H9 (cell line): ENCODE measurements at regions not wholly inside any gene's neighbourhood (a gene's known extent, or its start where the extent isn't known, plus 50 kb on each side); places are given as distances from the start of the nearest gene placed in this dataset.

Experiments
- DNase-seq: peaks from one replicate; pipeline ENCODE4 v3.0.0-alpha.2; 2017
- H2AFZ ChIP-seq: one replicate; pipeline ENCODE4 v1.6.1; 2013; ENCODE audit warnings: mild to moderate bottlenecking, low read length, control low read depth, moderate library complexity
- H2AK5ac ChIP-seq: 2 replicates; pipeline ENCODE4 v1.6.1; 2013; ENCODE audit warnings: low read length, control low read depth, mixed read lengths; ENCODE audit not compliant: insufficient read length
- H2BK120ac ChIP-seq: one replicate; pipeline ENCODE4 v1.6.1; 2013; ENCODE audit warnings: low read depth, mild to moderate bottlenecking, low read length, control low read depth, inconsistent platforms; ENCODE audit not compliant: poor library complexity, severe bottlenecking
- H2BK12ac ChIP-seq: 2 replicates; pipeline ENCODE4 v1.6.1; 2013; ENCODE audit warnings: low read length, control low read depth, mixed read lengths, low read depth; ENCODE audit not compliant: insufficient read length
- H2BK15ac ChIP-seq: 2 replicates; pipeline ENCODE4 v1.6.1; 2013; ENCODE audit warnings: low read depth, low read length, control low read depth
- H2BK20ac ChIP-seq: one replicate; pipeline ENCODE4 v1.6.1; 2013; ENCODE audit warnings: low read depth, mild to moderate bottlenecking, low read length, control low read depth, inconsistent platforms; ENCODE audit not compliant: poor library complexity, severe bottlenecking
- H2BK5ac ChIP-seq: 2 replicates; pipeline ENCODE4 v1.6.1; 2013; ENCODE audit warnings: low read length, control low read depth, mixed read lengths; ENCODE audit not compliant: insufficient read length
- H3K14ac ChIP-seq: 2 replicates; pipeline ENCODE4 v1.6.1; 2013; ENCODE audit warnings: low read length, control low read depth; ENCODE audit not compliant: insufficient read depth
- H3K18ac ChIP-seq: 2 replicates; pipeline ENCODE4 v1.6.1; 2013; ENCODE audit warnings: low read depth, mild to moderate bottlenecking, mixed read lengths, low read length, control low read depth; ENCODE audit not compliant: insufficient read length
- H3K23ac ChIP-seq: 2 replicates; pipeline ENCODE4 v1.6.1; 2013; ENCODE audit warnings: low read length, control low read depth, mixed read lengths, low read depth; ENCODE audit not compliant: insufficient read length
- H3K23me2 ChIP-seq: 2 replicates; pipeline ENCODE4 v1.6.1; 2013; ENCODE audit warnings: low read depth, mild to moderate bottlenecking, mixed read lengths, low read length, control low read depth; ENCODE audit not compliant: insufficient read length, poor library complexity, severe bottlenecking
- H3K27ac ChIP-seq: 2 replicates; pipeline ENCODE4 v1.5.1; 2013; ENCODE audit warnings: low read length, control low read depth, mixed read lengths, low read depth; ENCODE audit not compliant: insufficient read length
- H3K27me3 ChIP-seq: 2 replicates; pipeline ENCODE4 v1.6.1; 2013; ENCODE audit warnings: low read length, control low read depth, inconsistent platforms; ENCODE audit not compliant: insufficient read depth
- H3K4ac ChIP-seq: 2 replicates; pipeline ENCODE4 v1.6.1; 2013; ENCODE audit warnings: low read depth, mild to moderate bottlenecking, control low read depth, inconsistent platforms, low read length, moderate library complexity
- H3K4me1 ChIP-seq: 2 replicates; pipeline ENCODE4 v1.6.1; 2013; ENCODE audit warnings: low read length, control low read depth, inconsistent platforms; ENCODE audit not compliant: insufficient read depth
- H3K4me2 ChIP-seq: 2 replicates; pipeline ENCODE4 v1.6.1; 2013; ENCODE audit warnings: low read length, control low read depth, mixed read lengths; ENCODE audit not compliant: insufficient read length, insufficient read depth
- H3K56ac ChIP-seq: 2 replicates; pipeline ENCODE4 v1.6.1; 2013; ENCODE audit warnings: low read depth, mild to moderate bottlenecking, mixed read lengths, low read length, control low read depth; ENCODE audit not compliant: insufficient read length
- H3K79me1 ChIP-seq: 2 replicates; pipeline ENCODE4 v1.6.1; 2013; ENCODE audit warnings: low read depth, mild to moderate bottlenecking, moderate library complexity, low read length, control low read depth, inconsistent platforms; ENCODE audit not compliant: insufficient read depth, poor library complexity, severe bottlenecking
- H3K79me2 ChIP-seq: 2 replicates; pipeline ENCODE4 v1.6.1; 2013; ENCODE audit warnings: low read length, control low read depth, inconsistent platforms; ENCODE audit not compliant: insufficient read depth
- H3K9ac ChIP-seq: 2 replicates; pipeline ENCODE4 v1.6.1; 2013; ENCODE audit warnings: low read length, control low read depth, mixed read lengths; ENCODE audit not compliant: insufficient read length; ENCODE audit errors: extremely low read depth
- H3K9me3 ChIP-seq: one replicate; pipeline ENCODE4 v1.6.1; 2013; ENCODE audit warnings: low read depth, low read length, inconsistent platforms; ENCODE audit not compliant: control insufficient read depth
- H3T11ph ChIP-seq: one replicate; pipeline ENCODE4 v1.6.1; 2013; ENCODE audit warnings: mild to moderate bottlenecking, low read length, control low read depth, inconsistent platforms
- H4K20me1 ChIP-seq: one replicate; pipeline ENCODE4 v1.6.1; 2013; ENCODE audit not compliant: control insufficient read depth, insufficient read length, insufficient read depth
- H4K5ac ChIP-seq: 2 replicates; pipeline ENCODE4 v1.6.1; 2013; ENCODE audit warnings: low read depth, mild to moderate bottlenecking, mixed read lengths, low read length, control low read depth; ENCODE audit not compliant: insufficient read length
- H4K8ac ChIP-seq: replicated peaks from 2 replicates; pipeline ENCODE4 v1.6.1; 2013; ENCODE audit warnings: low read length, control low read depth, mixed read lengths, low read depth; ENCODE audit not compliant: insufficient read length
- H4K91ac ChIP-seq: 2 replicates; pipeline ENCODE4 v1.6.1; 2013; ENCODE audit warnings: low read depth, mild to moderate bottlenecking, moderate library complexity, mixed read lengths, low read length, control low read depth; ENCODE audit not compliant: insufficient read length
- H3K27ac Mint-ChIP-seq, 3 experiments: 2 replicates in 2 of 3; 3 replicates in 1 of 3; pipeline ENCODE4 v1.8.0; 2020 to 2021; ENCODE audit warnings: mixed read lengths in 3 of 3, mild to moderate bottlenecking in 1 of 3, moderate library complexity in 1 of 3
- H3K27me3 Mint-ChIP-seq: 2 replicates; pipeline ENCODE4 v1.8.0; 2021; ENCODE audit warnings: low read depth, mild to moderate bottlenecking, moderate library complexity, mixed read lengths
- H3K36me3 Mint-ChIP-seq, 3 experiments: 2 replicates in 2 of 3; 3 replicates in 1 of 3; pipeline ENCODE4 v1.8.0; 2020 to 2021; ENCODE audit warnings: low read depth in 3 of 3, mixed read lengths in 3 of 3; ENCODE audit not compliant: insufficient read depth in 1 of 3
- H3K4me1 Mint-ChIP-seq, 2 experiments: 2 replicates each; pipeline ENCODE4 v1.8.0; 2020; ENCODE audit warnings: mixed read lengths in 2 of 2
- H3K4me3 Mint-ChIP-seq, 2 experiments: 2 replicates in 1 of 2; 3 replicates in 1 of 2; pipeline ENCODE4 v1.8.0; 2020 to 2021; ENCODE audit warnings: mild to moderate bottlenecking in 2 of 2, mixed read lengths in 2 of 2, moderate library complexity in 1 of 2
- H3K9me3 Mint-ChIP-seq, 2 experiments: 2 replicates in 1 of 2; 3 replicates in 1 of 2; pipeline ENCODE4 v1.8.0; 2020; ENCODE audit warnings: mild to moderate bottlenecking in 2 of 2, mixed read lengths in 2 of 2, moderate library complexity in 1 of 2
- WGBS: extraction: QIAGEN DNeasy Blood & Tissue Kit; methylation state at CpG from one replicate; pipeline ENCODE4 v1.1.7; 2013; ENCODE audit warnings: missing lambda C conversion rate, low lambda C conversion rate, mixed read lengths; ENCODE audit not compliant: insufficient read length; ENCODE audit errors: extremely low coverage; 5-methylcytosine and 5-hydroxymethylcytosine counted together
- TF ChIP-seq, protein P1 (sequence below): fragments of 200-600 bp; sonication (generic); conservative IDR thresholded peaks from 3 replicates; pipeline ENCODE4 v1.8.0; 2021; ENCODE audit warnings: antibody characterized with exemption, mild to moderate bottlenecking

DNA sequence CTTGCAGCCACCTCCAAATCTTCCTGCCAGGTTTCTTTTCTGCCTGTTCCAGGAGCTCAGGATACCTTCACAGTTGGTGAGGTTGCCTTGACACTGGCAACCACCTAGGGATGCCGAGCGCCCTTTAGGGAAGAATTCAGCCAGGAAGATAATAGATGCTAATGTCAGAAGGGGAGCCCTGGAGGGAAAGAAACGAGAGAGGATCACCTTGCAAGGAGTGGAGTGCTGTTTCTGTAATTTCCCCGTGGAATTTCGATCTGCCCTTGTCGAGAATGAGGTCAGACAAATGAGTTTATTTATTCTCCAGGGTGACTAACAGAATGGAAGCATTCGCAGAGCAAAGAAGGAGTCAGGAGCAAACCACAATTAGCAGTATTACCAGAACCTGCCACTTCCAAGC lies 315.8 kb upstream of the KAZN start:
- H3K4me2 ChIP-seq, result no peak overlapping the region
- TF ChIP-seq, protein P1, sequence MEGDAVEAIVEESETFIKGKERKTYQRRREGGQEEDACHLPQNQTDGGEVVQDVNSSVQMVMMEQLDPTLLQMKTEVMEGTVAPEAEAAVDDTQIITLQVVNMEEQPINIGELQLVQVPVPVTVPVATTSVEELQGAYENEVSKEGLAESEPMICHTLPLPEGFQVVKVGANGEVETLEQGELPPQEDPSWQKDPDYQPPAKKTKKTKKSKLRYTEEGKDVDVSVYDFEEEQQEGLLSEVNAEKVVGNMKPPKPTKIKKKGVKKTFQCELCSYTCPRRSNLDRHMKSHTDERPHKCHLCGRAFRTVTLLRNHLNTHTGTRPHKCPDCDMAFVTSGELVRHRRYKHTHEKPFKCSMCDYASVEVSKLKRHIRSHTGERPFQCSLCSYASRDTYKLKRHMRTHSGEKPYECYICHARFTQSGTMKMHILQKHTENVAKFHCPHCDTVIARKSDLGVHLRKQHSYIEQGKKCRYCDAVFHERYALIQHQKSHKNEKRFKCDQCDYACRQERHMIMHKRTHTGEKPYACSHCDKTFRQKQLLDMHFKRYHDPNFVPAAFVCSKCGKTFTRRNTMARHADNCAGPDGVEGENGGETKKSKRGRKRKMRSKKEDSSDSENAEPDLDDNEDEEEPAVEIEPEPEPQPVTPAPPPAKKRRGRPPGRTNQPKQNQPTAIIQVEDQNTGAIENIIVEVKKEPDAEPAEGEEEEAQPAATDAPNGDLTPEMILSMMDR, result no peak

More for the DNA sequence above, 315.8 kb upstream of the KAZN start:
- no peak overlapping the region for H2BK12ac ChIP-seq
- H3K79me1 ChIP-seq, result no peaks in the 10 kb centered on the region
- H3K4me3 Mint-ChIP-seq, result no peak overlapping the region; a peak in 1 of 5 replicates
- no peaks in the 10 kb centered on the region for H3K27me3 Mint-ChIP-seq
- H3K79me2 ChIP-seq, result no peaks in the 10 kb centered on the region
- H4K8ac ChIP-seq, result no peak overlapping the region
- H3K23ac ChIP-seq, result no peak overlapping the region
- H3K14ac ChIP-seq, result no peak overlapping the region
- H3K18ac ChIP-seq, result no peak overlapping the region
- H3K4me1 ChIP-seq, result peaks cover 8% of the 10 kb centered on the region
- H4K91ac ChIP-seq, result no peak overlapping the region
- no peaks in the 10 kb centered on the region for H4K20me1 ChIP-seq
- H3K23me2 ChIP-seq, result no peaks in the 10 kb centered on the region
- H3K56ac ChIP-seq, result no peak overlapping the region
- H2BK5ac ChIP-seq, result no peak overlapping the region
- H3K9me3 Mint-ChIP-seq, result no peaks in the 10 kb centered on the region; a peak in 2 of 5 replicates
- no peaks in the 10 kb centered on the region for H3K9me3 ChIP-seq
- H2AK5ac ChIP-seq, result no peak overlapping the region
- no peak overlapping the region for H4K5ac ChIP-seq
- no peak overlapping the region for H3K4ac ChIP-seq
- H3K9ac ChIP-seq, result no peak overlapping the region
- no peak overlapping the region for H3T11ph ChIP-seq
- peaks cover 15 to 20% of the 10 kb centered on the region in 2 experiments for H3K4me1 Mint-ChIP-seq
- H3K27me3 ChIP-seq, result no peaks in the 10 kb centered on the region
- no peak overlapping the region for H2BK15ac ChIP-seq
- WGBS, result no CpG with 5 or more reads among the region's 7 CpGs
- H3K27ac ChIP-seq, result no peak overlapping the region
- 0 out of 7 replicates have a peak overlapping the region, but pooled peaks of 1 of the 3 experiments have one; percentile 39 for H3K27ac Mint-ChIP-seq
- DNase-seq, result peak; percentile 46
- H2AFZ ChIP-seq, result peak overlapping the region; percentile 59
- no peak overlapping the region for H2BK20ac ChIP-seq
- H2BK120ac ChIP-seq, result no peak overlapping the region
- no peaks in the 10 kb centered on the region for H3K36me3 Mint-ChIP-seq
